GM12878 (cell line): ENCODE measurements at regions not wholly inside any gene's neighbourhood (a gene's known extent, or its start where the extent isn't known, plus 50 kb on each side); places are given as distances from the start of the nearest gene placed in this dataset.

Experiments
- ATAC-seq: fragments of 200-7000 bp; cut with Tn5 transposase; 3 replicates; pipeline ENCODE4 v1.9.1; 2020; ENCODE audit warnings: mild to moderate bottlenecking, moderate library complexity
- BruUV-seq: library from RNA; stranded (reverse); fragments of 400-500 nt; replicated peaks from 2 replicates; lab custom pipeline; 2021; lab: Mats Ljungman, UMichigan
- CTCF ChIA-PET: fragments of 300-600 bp; sonication (Branson Sonifier 250); formaldehyde crosslinking; extraction: SDS; loops from one replicate; lab custom pipeline; 2021; ENCODE audit warnings: inconsistent platforms; lab: Yijun Ruan, JAX
- POLR2A ChIA-PET: fragments of 350-600 bp; formaldehyde crosslinking; extraction: SDS; loops from one replicate; lab custom pipeline; 2021; ENCODE audit warnings: inconsistent platforms; lab: Charles Lee
- RAD21 ChIA-PET: fragments of 300-600 bp; sonication (Branson Sonifier 250); formaldehyde crosslinking; loops from one replicate; lab custom pipeline; 2023; ENCODE audit warnings: antibody characterized with exemption; ENCODE audit not compliant: unreplicated experiment; lab: Charles Lee
- SMC1A ChIA-PET: fragments of 300-600 bp; sonication (Branson Sonifier 250); formaldehyde crosslinking; loops from one replicate; lab custom pipeline; 2023; ENCODE audit not compliant: unreplicated experiment, uncharacterized antibody; lab: Charles Lee
- DNase-seq: peaks from one replicate; pipeline ENCODE4 v3.0.0-alpha.2; 2011; ENCODE audit warnings: low read depth, low spot score
- FAIRE-seq: peaks from 3 replicates; lab custom pipeline; 2011; peaks lifted over from hg19 to GRCh38; lab: Jason Lieb, UNC
- H2AFZ ChIP-seq: 2 replicates; pipeline ENCODE4 v1.6.0; 2011; ENCODE audit warnings: low read depth, low read length, control low read depth; ENCODE audit not compliant: control insufficient read depth
- H3K27ac ChIP-seq: 2 replicates; pipeline ENCODE4 v1.5.1; 2011; ENCODE audit warnings: control low read depth; ENCODE audit not compliant: control insufficient read depth, insufficient read depth
- H3K27me3 ChIP-seq, 2 experiments: replicated peaks in 1 of 2; 2 replicates each; pipeline versions ENCODE4 v1.6.0 to v1.6.1; 2011; ENCODE audit warnings: low read length in 1 of 2; ENCODE audit not compliant: control insufficient read depth in 2 of 2, insufficient read depth in 2 of 2
- H3K36me3 ChIP-seq, 2 experiments: 2 replicates each; pipeline ENCODE4 v1.5.1; 2011; ENCODE audit warnings: low read length in 1 of 2; ENCODE audit not compliant: control insufficient read depth in 2 of 2, insufficient read depth in 2 of 2
- H3K4me1 ChIP-seq: 2 replicates; pipeline ENCODE4 v1.6.1; 2011; ENCODE audit warnings: mild to moderate bottlenecking, low read length, moderate library complexity, mixed read lengths; ENCODE audit not compliant: control insufficient read depth, insufficient read depth
- H3K4me2 ChIP-seq: 2 replicates; pipeline ENCODE4 v1.6.0; 2011; ENCODE audit warnings: control low read depth; ENCODE audit not compliant: control insufficient read depth, insufficient read depth
- H3K4me3 ChIP-seq: fragments of 200-600 bp; sonication (generic); 2 replicates; pipeline ENCODE4 v1.5.1; 2016
- H3K79me2 ChIP-seq: 2 replicates; pipeline ENCODE4 v1.6.0; 2011; ENCODE audit warnings: low read length; ENCODE audit not compliant: control insufficient read depth, insufficient read depth
- H3K9ac ChIP-seq: 2 replicates; pipeline ENCODE4 v1.8.0; 2011; ENCODE audit warnings: low read length, control low read depth, mixed read lengths; ENCODE audit not compliant: control insufficient read depth, insufficient read depth
- H3K9me3 ChIP-seq: replicated peaks from 3 replicates; pipeline ENCODE4 v1.5.1; 2011; ENCODE audit warnings: mild to moderate bottlenecking, low read length; ENCODE audit not compliant: control insufficient read depth, insufficient read depth
- H4K20me1 ChIP-seq: 2 replicates; pipeline ENCODE4 v1.6.0; 2011; ENCODE audit not compliant: control insufficient read depth, insufficient read depth
- IRF4 ChIP-seq: IDR thresholded peaks from 2 replicates; pipeline ENCODE4 v1.6.1; 2011; ENCODE audit warnings: low read depth, low read length
- MEF2B ChIP-seq: fragments of 450-650 bp; IDR thresholded peaks from 2 replicates; pipeline ENCODE4 v1.6.1; 2018; ENCODE audit warnings: mild to moderate bottlenecking, moderate library complexity; ENCODE audit not compliant: partially characterized antibody, poor library complexity, severe bottlenecking
- MYB ChIP-seq: fragments of 150-350 bp; IDR thresholded peaks from 2 replicates; pipeline ENCODE4 v1.6.1; 2014; ENCODE audit warnings: mild to moderate bottlenecking, low read depth, low read length, borderline replicate concordance
- PRDM15 ChIP-seq: fragments of 450-650 bp; formaldehyde crosslinking; IDR thresholded peaks from 2 replicates; pipeline ENCODE4 v1.4.0; 2020; ENCODE audit warnings: mild to moderate bottlenecking, moderate library complexity
- RAD21 ChIP-seq: IDR thresholded peaks from 2 replicates; pipeline ENCODE4 v1.6.1; 2011; ENCODE audit warnings: mild to moderate bottlenecking, low read depth, low read length, moderate library complexity; ENCODE audit not compliant: insufficient read depth
- RUNX3 ChIP-seq: IDR thresholded peaks from 2 replicates; pipeline ENCODE4 v1.6.1; 2012; ENCODE audit warnings: low read length, inconsistent platforms
- SREBF2 ChIP-seq: IDR thresholded peaks from 2 replicates; pipeline ENCODE4 v1.6.1; 2012; ENCODE audit warnings: mild to moderate bottlenecking, low read length
- YBX1 ChIP-seq: fragments of 450-650 bp; IDR thresholded peaks from 2 replicates; pipeline ENCODE4 v1.6.1; 2016; ENCODE audit warnings: antibody characterized with exemption
- YY1 ChIP-seq: IDR thresholded peaks from 2 replicates; pipeline ENCODE4 v1.6.1; 2011; ENCODE audit warnings: low read depth, mild to moderate bottlenecking, low read length
- ZNF384 ChIP-seq: IDR thresholded peaks from 2 replicates; pipeline ENCODE4 v1.6.1; 2012; ENCODE audit warnings: low read depth, mild to moderate bottlenecking, low read length, improper control_type of control experiment, borderline replicate concordance
- WGBS: methylation state at CpG from one replicate; pipeline ENCODE4 v1.1.6; 2016; ENCODE audit warnings: low lambda C conversion rate; ENCODE audit not compliant: insufficient replicate concordance, insufficient coverage; ENCODE audit errors: missing lambda C conversion rate; 5-methylcytosine and 5-hydroxymethylcytosine counted together
- in situ Hi-C: fragments of 300-500 bp; cut with MboI; formaldehyde crosslinking; loops from 9 replicates; pipeline ENCODE4 v1.14.3; 2018; ENCODE audit warnings: mixed read lengths
- intact Hi-C: fragments of 100-400 bp; cut with micrococcal nuclease; formaldehyde crosslinking; loops from one replicate; pipeline ENCODE4 v1.14.2; 2022; ENCODE audit not compliant: unreplicated experiment

GRCh38 chr6:84278321-84278998, 51.0 kb upstream of the CEP162 start:
- in situ Hi-C loops (no loop called here), intact Hi-C loops (no loop called here)
- Histone ChIP-seq H2AFZ (no peak overlapping the region), H3K36me3 (no peaks in the 10 kb centered on the region), H3K27me3 (no peaks in the 10 kb centered on the region), H3K4me1 (no peaks in the 10 kb centered on the region), H3K4me2 (no peak overlapping the region), H3K9me3 (no peaks in the 10 kb centered on the region), H3K27ac (no peak overlapping the region), H3K79me2 (no peaks in the 10 kb centered on the region), H4K20me1 (no peaks in the 10 kb centered on the region), H3K9ac (no peak overlapping the region), H3K4me3 (no peak overlapping the region)
- no peak for ATAC-seq
- WGBS, result 16% methylated on average over 6 of the region's 6 CpGs
- RAD21 ChIA-PET, result interaction anchor here (0.9 kb wide), 1 partner anchor 126 kb away, joined by 3 read pairs; no protein-coding TSS in a partner anchor
- SMC1A ChIA-PET, result interaction anchor here (0.9 to 2.7 kb wide), 5 partner anchors 8 to 182 kb away, joined by 3 to 9 read pairs (median 3); no protein-coding TSS in a partner anchor
- no TSS peak for BruUV-seq
- POLR2A ChIA-PET, result no interaction called here
- CTCF ChIA-PET, result no interaction called here
- TF ChIP-seq RAD21 (no peak), IRF4 (no peak), MYB (no peak), SREBF2 (no peak), ZNF384 (no peak), MEF2B (no peak), YBX1 (no peak), RUNX3 (no peak), PRDM15 (CRISPR knock-in tag) (no peak), YY1 (no peak)
- no peak for DNase-seq
- no peak for FAIRE-seq
